ENCODE measurements at regions not wholly inside any gene's neighbourhood (a gene's known extent, or its start where the extent isn't known, plus 50 kb on each side); places are given as distances from the start of the nearest gene placed in this dataset.

- H3K4me3 ChIP-seq (ENCODE audit: low read depth, low read length) = no peak overlapping the region
- Mint-ChIP-seq H3K4me3 (ENCODE audit: unreplicated experiment) (no peak overlapping the region), H3K36me3 (ENCODE audit: insufficient read depth, unreplicated experiment) (no peaks in the 10 kb centered on the region), H3K9me3 (ENCODE audit: unreplicated experiment) (no peaks in the 10 kb centered on the region), H3K4me1 (ENCODE audit: low read depth, unreplicated experiment) (peaks cover 5% of the 10 kb centered on the region), H3K27me3 (ENCODE audit: insufficient read depth, unreplicated experiment) (no peaks in the 10 kb centered on the region), H3K27ac (ENCODE audit: unreplicated experiment) (no peak overlapping the region)
- no peaks in the 10 kb centered on the region for H3K4me1 ChIP-seq
- intact Hi-C loops (cut with micrococcal nuclease; ENCODE audit: unreplicated experiment) = no loop called here
- POLR2A ChIA-PET = no interaction called here
- H3K36me3 ChIP-seq (ENCODE audit: control insufficient read depth, insufficient read depth, low read length) = no peaks in the 10 kb centered on the region
- no peak for DNase-seq
- H3K27me3 ChIP-seq (replicated peaks; ENCODE audit: control insufficient read depth, insufficient read depth, low read length) = no peaks in the 10 kb centered on the region
- H3K9me3 ChIP-seq = no peaks in the 10 kb centered on the region
- no TSS peak for BruUV-seq (replicated peaks)
- TF ChIP-seq CTCF (IDR thresholded peaks at IDR 0.05; ENCODE audit: insufficient read depth in 1 of 2, low read depth in 1 of 2, low read length in 1 of 2, severe bottlenecking in 1 of 2, unreplicated experiment in 1 of 2) = no peak
- CTCF ChIA-PET = no interaction called here
These were observed 366.7 kb downstream of the THBS2 start for GRCh38 chr6:168886964-168887363.

- Mint-ChIP-seq H3K27ac (ENCODE audit: unreplicated experiment) (no peak overlapping the region), H3K4me3 (ENCODE audit: unreplicated experiment) (no peak overlapping the region), H3K36me3 (ENCODE audit: insufficient read depth, unreplicated experiment) (no peaks in the 10 kb centered on the region), H3K4me1 (ENCODE audit: low read depth, unreplicated experiment) (peaks cover 5% of the 10 kb centered on the region), H3K27me3 (ENCODE audit: insufficient read depth, unreplicated experiment) (no peaks in the 10 kb centered on the region), H3K9me3 (ENCODE audit: unreplicated experiment) (no peaks in the 10 kb centered on the region)
- intact Hi-C loops (cut with micrococcal nuclease; ENCODE audit: unreplicated experiment) = no loop called here
- no peak for TF ChIP-seq CTCF (IDR thresholded peaks at IDR 0.05; ENCODE audit: insufficient read depth in 1 of 2, low read depth in 1 of 2, low read length in 1 of 2, severe bottlenecking in 1 of 2, unreplicated experiment in 1 of 2)
- DNase-seq = peak in 1 of 2 experiments; percentile 11
- Histone ChIP-seq H3K4me1 (no peaks in the 10 kb centered on the region), H3K27me3 (replicated peaks; ENCODE audit: control insufficient read depth, insufficient read depth, low read length) (no peaks in the 10 kb centered on the region), H3K4me3 (ENCODE audit: low read depth, low read length) (no peak overlapping the region), H3K36me3 (ENCODE audit: control insufficient read depth, insufficient read depth, low read length) (no peaks in the 10 kb centered on the region), H3K9me3 (no peaks in the 10 kb centered on the region)
- no TSS peak for BruUV-seq (replicated peaks)
- CTCF ChIA-PET = no interaction called here
- POLR2A ChIA-PET = no interaction called here
These were observed 367.6 kb downstream of the THBS2 start for GRCh38 chr6:168885751-168886742.

GRCh38 chr6:168885196-168885595 is 368.4 kb downstream of the THBS2 start:
- Mint-ChIP-seq H3K27ac (ENCODE audit: unreplicated experiment) (no peak overlapping the region), H3K9me3 (ENCODE audit: unreplicated experiment) (no peaks in the 10 kb centered on the region), H3K36me3 (ENCODE audit: insufficient read depth, unreplicated experiment) (no peaks in the 10 kb centered on the region), H3K4me1 (ENCODE audit: low read depth, unreplicated experiment) (peaks cover 5% of the 10 kb centered on the region), H3K4me3 (ENCODE audit: unreplicated experiment) (no peak overlapping the region), H3K27me3 (ENCODE audit: insufficient read depth, unreplicated experiment) (no peaks in the 10 kb centered on the region)
- TF ChIP-seq CTCF (IDR thresholded peaks at IDR 0.05; ENCODE audit: insufficient read depth in 1 of 2, low read depth in 1 of 2, low read length in 1 of 2, severe bottlenecking in 1 of 2, unreplicated experiment in 1 of 2) = no peak
- intact Hi-C loops (cut with micrococcal nuclease; ENCODE audit: unreplicated experiment) = no loop called here
- ChIA-PET POLR2A (no interaction called here), CTCF (no interaction called here)
- H3K36me3 ChIP-seq (ENCODE audit: control insufficient read depth, insufficient read depth, low read length) = no peaks in the 10 kb centered on the region
- no peaks in the 10 kb centered on the region for H3K9me3 ChIP-seq
- H3K4me1 ChIP-seq = no peaks in the 10 kb centered on the region
- no peak for DNase-seq
- no peaks in the 10 kb centered on the region for H3K27me3 ChIP-seq (replicated peaks; ENCODE audit: control insufficient read depth, insufficient read depth, low read length)
- H3K4me3 ChIP-seq (ENCODE audit: low read depth, low read length) = no peak overlapping the region
- BruUV-seq (replicated peaks) = no TSS peak
